ENCODE measurements at regions not wholly inside any gene's neighbourhood (a gene's known extent, or its start where the extent isn't known, plus 50 kb on each side); places are given as distances from the start of the nearest gene placed in this dataset.

DNA sequence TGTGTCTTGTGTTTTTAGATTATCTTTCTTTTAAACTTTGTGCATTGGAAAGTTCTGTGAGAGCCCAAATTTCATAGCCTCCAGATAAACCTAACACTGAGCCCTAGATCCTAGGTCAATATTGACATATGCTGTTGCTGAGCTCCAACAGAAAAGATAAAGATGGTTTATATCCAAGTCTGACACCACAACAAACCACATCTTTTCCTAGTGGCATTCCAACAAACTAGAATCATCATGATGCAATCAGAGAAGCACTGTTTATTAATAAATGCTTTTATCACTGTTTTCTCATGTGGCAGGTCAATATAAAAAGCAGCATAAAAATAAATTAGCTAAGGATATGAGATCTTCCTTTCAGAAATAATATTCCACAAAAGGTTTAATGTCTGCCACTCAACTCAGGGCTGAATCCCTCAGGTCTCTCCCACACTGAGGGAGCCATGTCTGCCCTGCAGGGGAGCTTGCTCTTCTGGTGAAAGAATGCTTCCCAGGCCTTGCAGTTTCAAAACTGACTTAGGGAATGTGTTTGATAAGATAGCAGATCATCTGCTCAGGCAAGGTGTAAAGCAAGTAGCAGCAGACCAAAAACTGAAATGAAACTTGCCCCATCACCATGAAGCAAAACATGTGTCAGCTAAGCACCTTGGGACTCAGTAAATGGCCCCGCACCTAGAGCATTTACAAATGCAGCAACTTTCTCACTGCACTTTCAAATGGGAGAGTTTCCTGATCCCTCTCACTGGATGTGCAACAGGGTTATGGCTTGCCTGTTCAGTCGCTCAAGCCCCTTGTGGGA is 493.0 kb downstream of the AGTPBP1 start:
- no peaks in the 10 kb centered on the region for H3K27me3 ChIP-seq (ENCODE audit: control insufficient read depth in 2 of 2, insufficient read depth in 2 of 2, low read length in 2 of 2)
- Mint-ChIP-seq H3K9me3 (peaks cover 0 to 2% (median 1%) of the 10 kb centered on the region in 7 donors), H3K27me3 (ENCODE audit: low read depth in 3 of 3) (peaks cover 0 to 3% (median 0%) of the 10 kb centered on the region in 3 donors), H3K4me1 (no peaks in the 10 kb centered on the region), H3K27ac (no peak overlapping the region), H3K36me3 (no peaks in the 10 kb centered on the region), H3K4me3 (no peak overlapping the region)
- H2AFZ ChIP-seq (ENCODE audit: insufficient read depth, low read depth, low read length, poor library complexity, severe bottlenecking) = no peak overlapping the region
- no peak for TF ChIP-seq CTCF (IDR thresholded peaks at IDR 0.05)
- H3K36me3 ChIP-seq (replicated peaks in 1 of 2; ENCODE audit: control insufficient read depth in 1 of 2, insufficient read depth in 2 of 2, low read length in 2 of 2) = no peaks in the 10 kb centered on the region
- no peaks in the 10 kb centered on the region for H4K20me1 ChIP-seq (ENCODE audit: insufficient read depth, low read length)
- intact Hi-C loops (cut with micrococcal nuclease) = no loop called here
- WGBS (ENCODE audit: insufficient coverage) = 88% methylated on average over 1 of the region's 2 CpGs
- H3K79me2 ChIP-seq (ENCODE audit: insufficient read depth, low read length) = no peaks in the 10 kb centered on the region
- H3K27ac ChIP-seq (ENCODE audit: low read depth in 1 of 2, low read length in 2 of 2) = no peak overlapping the region
- H3K9me3 ChIP-seq (replicated peaks in 1 of 2; ENCODE audit: control insufficient read depth in 1 of 2, insufficient read depth in 1 of 2, low read length in 2 of 2) = no peaks in the 10 kb centered on the region
- H3K4me3 ChIP-seq (replicated peaks in 1 of 3; ENCODE audit: low read depth in 2 of 3, low read length in 3 of 3) = no peak overlapping the region
- H3K4me1 ChIP-seq (ENCODE audit: control insufficient read depth in 1 of 2, insufficient read depth in 2 of 2, low read length in 2 of 2) = no peaks in the 10 kb centered on the region
- no peak overlapping the region for H3K9ac ChIP-seq (ENCODE audit: insufficient read depth, low read length, poor library complexity, severe bottlenecking)
- DNase-seq = no peak
- no peak overlapping the region for H3K4me2 ChIP-seq (replicated peaks; ENCODE audit: extremely low read depth, low read length, poor library complexity, severe bottlenecking)

GRCh38 chr9:85246541-85246940 is 495.2 kb downstream of the AGTPBP1 start:
- intact Hi-C loops (cut with micrococcal nuclease) = no loop called here
- TF ChIP-seq CTCF (IDR thresholded peaks at IDR 0.05) = no peak
- Mint-ChIP-seq H3K4me1 (no peaks in the 10 kb centered on the region), H3K27ac (no peak overlapping the region), H3K27me3 (ENCODE audit: low read depth in 3 of 3) (peaks cover 0 to 3% (median 0%) of the 10 kb centered on the region in 3 donors), H3K36me3 (no peaks in the 10 kb centered on the region), H3K4me3 (no peak overlapping the region), H3K9me3 (peaks cover 0 to 2% (median 0%) of the 10 kb centered on the region in 7 donors)
- no peak overlapping the region for H3K27ac ChIP-seq (ENCODE audit: low read depth in 1 of 2, low read length in 2 of 2)
- no peak for DNase-seq
- H3K27me3 ChIP-seq (ENCODE audit: control insufficient read depth in 2 of 2, insufficient read depth in 2 of 2, low read length in 2 of 2) = no peaks in the 10 kb centered on the region
- no peaks in the 10 kb centered on the region for H3K79me2 ChIP-seq (ENCODE audit: insufficient read depth, low read length)
- WGBS (ENCODE audit: insufficient coverage) = 100% methylated on average over 6 of the region's 7 CpGs
- no peaks in the 10 kb centered on the region for H4K20me1 ChIP-seq (ENCODE audit: insufficient read depth, low read length)
- H3K9ac ChIP-seq (ENCODE audit: insufficient read depth, low read length, poor library complexity, severe bottlenecking) = no peak overlapping the region
- H3K4me2 ChIP-seq (replicated peaks; ENCODE audit: extremely low read depth, low read length, poor library complexity, severe bottlenecking) = no peak overlapping the region
- H3K4me3 ChIP-seq (replicated peaks in 1 of 3; ENCODE audit: low read depth in 2 of 3, low read length in 3 of 3) = no peak overlapping the region
- H3K9me3 ChIP-seq (replicated peaks in 1 of 2; ENCODE audit: control insufficient read depth in 1 of 2, insufficient read depth in 1 of 2, low read length in 2 of 2) = no peaks in the 10 kb centered on the region
- H3K4me1 ChIP-seq (ENCODE audit: control insufficient read depth in 1 of 2, insufficient read depth in 2 of 2, low read length in 2 of 2) = no peaks in the 10 kb centered on the region
- no peaks in the 10 kb centered on the region for H3K36me3 ChIP-seq (replicated peaks in 1 of 2; ENCODE audit: control insufficient read depth in 1 of 2, insufficient read depth in 2 of 2, low read length in 2 of 2)
- no peak overlapping the region for H2AFZ ChIP-seq (ENCODE audit: insufficient read depth, low read depth, low read length, poor library complexity, severe bottlenecking)

All from CD14-positive monocyte (primary cell).